Nephron progenitor cell (in vitro differentiated cells): ENCODE measurements at regions not wholly inside any gene's neighbourhood (a gene's known extent, or its start where the extent isn't known, plus 50 kb on each side); places are given as distances from the start of the nearest gene placed in this dataset.

Experiments used
- DNase-seq: peaks from one replicate; pipeline ENCODE4 v3.0.0; 2021
- H3K27ac Mint-ChIP-seq: 2 replicates; pipeline ENCODE4 v1.8.0; 2021; ENCODE audit warnings: mild to moderate bottlenecking, moderate library complexity, mixed read lengths
- H3K27me3 Mint-ChIP-seq: 2 replicates; pipeline ENCODE4 v1.8.0; 2021; ENCODE audit warnings: mild to moderate bottlenecking, low read depth, mixed read lengths; ENCODE audit not compliant: poor library complexity
- H3K36me3 Mint-ChIP-seq: 2 replicates; pipeline ENCODE4 v1.8.0; 2021; ENCODE audit warnings: low read depth, mixed read lengths
- H3K4me1 Mint-ChIP-seq: 2 replicates; pipeline ENCODE4 v1.8.0; 2021; ENCODE audit warnings: mixed read lengths
- H3K4me3 Mint-ChIP-seq: 2 replicates; pipeline ENCODE4 v1.8.0; 2021; ENCODE audit warnings: mild to moderate bottlenecking, moderate library complexity, mixed read lengths
- H3K9me3 Mint-ChIP-seq: 2 replicates; pipeline ENCODE4 v1.8.0; 2021; ENCODE audit warnings: mild to moderate bottlenecking, moderate library complexity, mixed read lengths
- TF ChIP-seq, protein P1 (sequence below): fragments of 200-600 bp; sonication (generic); IDR thresholded peaks from 2 replicates; pipeline ENCODE4 v1.5.0; 2021; ENCODE audit warnings: antibody characterized with exemption

DNA sequence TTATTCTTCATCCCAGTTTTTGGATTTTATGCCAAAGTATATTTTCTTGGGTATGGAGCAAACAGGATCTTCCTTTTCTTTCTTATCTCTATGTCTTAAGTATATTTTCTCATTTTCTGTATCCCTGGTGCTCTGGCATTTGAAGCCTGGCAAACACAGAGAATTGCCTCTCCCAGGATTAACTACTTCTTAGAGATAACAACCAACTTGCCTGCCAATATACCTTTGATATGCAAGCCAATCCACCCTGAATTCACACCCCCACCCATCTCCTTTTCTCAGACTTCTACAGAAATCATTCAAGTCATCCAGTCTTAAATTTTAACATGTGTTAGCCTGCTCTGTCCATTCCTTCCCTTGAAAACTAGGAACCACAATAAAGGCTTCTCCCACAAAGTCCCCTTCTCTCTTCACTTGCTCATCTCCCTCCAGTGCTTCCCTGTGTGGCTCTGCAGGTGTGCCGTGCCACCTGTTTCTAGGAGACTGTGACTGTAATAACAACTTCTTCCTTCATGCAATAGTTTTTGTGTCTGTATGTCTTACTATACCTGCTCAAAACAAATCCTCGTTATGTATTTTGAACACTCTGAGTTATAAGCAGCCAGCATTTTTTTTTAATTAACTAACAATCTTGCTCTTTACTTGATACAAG lies 649.7 kb upstream of the RIOK2 start:
- Mint-ChIP-seq H3K27me3 (peaks cover 6% of the 10 kb centered on the region), H3K9me3 (no peaks in the 10 kb centered on the region), H3K4me3 (no peak overlapping the region), H3K27ac (no peak overlapping the region), H3K4me1 (no peaks in the 10 kb centered on the region), H3K36me3 (no peaks in the 10 kb centered on the region)
- TF ChIP-seq, protein P1, sequence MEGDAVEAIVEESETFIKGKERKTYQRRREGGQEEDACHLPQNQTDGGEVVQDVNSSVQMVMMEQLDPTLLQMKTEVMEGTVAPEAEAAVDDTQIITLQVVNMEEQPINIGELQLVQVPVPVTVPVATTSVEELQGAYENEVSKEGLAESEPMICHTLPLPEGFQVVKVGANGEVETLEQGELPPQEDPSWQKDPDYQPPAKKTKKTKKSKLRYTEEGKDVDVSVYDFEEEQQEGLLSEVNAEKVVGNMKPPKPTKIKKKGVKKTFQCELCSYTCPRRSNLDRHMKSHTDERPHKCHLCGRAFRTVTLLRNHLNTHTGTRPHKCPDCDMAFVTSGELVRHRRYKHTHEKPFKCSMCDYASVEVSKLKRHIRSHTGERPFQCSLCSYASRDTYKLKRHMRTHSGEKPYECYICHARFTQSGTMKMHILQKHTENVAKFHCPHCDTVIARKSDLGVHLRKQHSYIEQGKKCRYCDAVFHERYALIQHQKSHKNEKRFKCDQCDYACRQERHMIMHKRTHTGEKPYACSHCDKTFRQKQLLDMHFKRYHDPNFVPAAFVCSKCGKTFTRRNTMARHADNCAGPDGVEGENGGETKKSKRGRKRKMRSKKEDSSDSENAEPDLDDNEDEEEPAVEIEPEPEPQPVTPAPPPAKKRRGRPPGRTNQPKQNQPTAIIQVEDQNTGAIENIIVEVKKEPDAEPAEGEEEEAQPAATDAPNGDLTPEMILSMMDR, result no peak
- no peak for DNase-seq

DNA sequence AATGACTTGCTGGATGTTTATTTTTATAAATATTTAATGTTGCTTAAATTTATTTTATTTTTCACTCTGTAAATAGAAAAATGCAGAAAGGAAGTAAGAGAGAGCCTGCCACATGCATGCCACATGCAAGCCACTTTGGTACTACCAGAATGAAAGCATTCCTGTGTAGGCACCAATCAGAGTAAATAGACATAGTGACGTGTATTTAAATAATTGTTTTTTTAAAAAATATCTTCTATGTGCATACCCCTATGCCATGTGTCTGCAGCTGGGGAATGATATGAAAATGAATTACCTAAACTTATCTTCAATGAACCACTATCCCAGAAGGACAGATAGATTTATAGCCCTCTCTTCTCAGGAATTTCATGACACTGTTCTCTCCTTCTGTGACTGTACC lies 651.5 kb upstream of the RIOK2 start:
- Mint-ChIP-seq H3K4me1 (no peaks in the 10 kb centered on the region), H3K27ac (no peak overlapping the region), H3K27me3 (peaks cover 6% of the 10 kb centered on the region), H3K4me3 (no peak overlapping the region), H3K9me3 (no peaks in the 10 kb centered on the region), H3K36me3 (no peaks in the 10 kb centered on the region)
- TF ChIP-seq, protein P1, result no peak
- no peak for DNase-seq

DNA sequence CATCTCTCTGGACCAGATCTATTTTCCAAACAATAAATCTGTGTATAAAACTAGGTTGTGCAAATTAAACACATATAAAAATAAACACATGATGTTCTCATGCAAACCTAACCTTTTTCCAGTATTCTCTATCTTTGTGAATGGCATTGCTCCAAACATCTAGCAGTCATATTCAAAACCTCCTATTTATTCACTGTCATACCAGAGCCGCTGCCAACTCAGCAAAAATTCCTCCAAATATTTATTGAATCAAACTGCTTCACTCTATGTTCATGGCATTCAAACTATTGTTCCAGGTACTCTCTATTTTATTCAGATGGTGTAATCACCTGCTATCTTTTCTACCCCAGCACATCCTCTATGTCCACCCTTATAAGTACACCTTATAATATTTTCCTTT lies 652.1 kb upstream of the RIOK2 start:
- no peaks in the 10 kb centered on the region for H3K9me3 Mint-ChIP-seq
- DNase-seq, result no peak
- no peaks in the 10 kb centered on the region for H3K4me1 Mint-ChIP-seq
- TF ChIP-seq, protein P1, result no peak
- no peak overlapping the region for H3K27ac Mint-ChIP-seq
- peaks cover 6% of the 10 kb centered on the region for H3K27me3 Mint-ChIP-seq
- H3K36me3 Mint-ChIP-seq, result no peaks in the 10 kb centered on the region
- H3K4me3 Mint-ChIP-seq, result no peak overlapping the region

DNA sequence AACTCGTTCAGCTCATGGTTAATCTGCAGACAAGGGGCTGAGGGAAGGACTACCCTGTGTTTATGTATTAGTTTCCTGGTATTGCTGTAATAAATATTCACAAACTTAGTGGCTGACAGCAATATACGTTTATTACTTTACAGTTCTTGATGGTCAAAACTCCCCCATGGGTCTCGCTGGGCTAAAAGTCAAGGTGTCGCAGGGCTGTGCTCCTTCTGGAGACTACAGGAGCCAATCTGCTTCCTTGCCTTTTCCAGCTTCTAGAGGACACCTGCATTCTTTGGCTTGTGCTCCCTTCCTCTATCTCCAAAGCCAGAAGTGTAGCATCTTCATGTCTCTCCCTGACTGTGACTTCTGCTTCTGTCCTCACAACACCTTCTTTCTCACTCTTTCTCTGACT lies 653.8 kb upstream of the RIOK2 start:
- Mint-ChIP-seq H3K27me3 (peaks cover 6% of the 10 kb centered on the region), H3K9me3 (no peaks in the 10 kb centered on the region), H3K4me1 (no peaks in the 10 kb centered on the region), H3K4me3 (no peak overlapping the region), H3K36me3 (no peaks in the 10 kb centered on the region), H3K27ac (no peak overlapping the region)
- TF ChIP-seq, protein P1, result no peak
- no peak for DNase-seq

DNA sequence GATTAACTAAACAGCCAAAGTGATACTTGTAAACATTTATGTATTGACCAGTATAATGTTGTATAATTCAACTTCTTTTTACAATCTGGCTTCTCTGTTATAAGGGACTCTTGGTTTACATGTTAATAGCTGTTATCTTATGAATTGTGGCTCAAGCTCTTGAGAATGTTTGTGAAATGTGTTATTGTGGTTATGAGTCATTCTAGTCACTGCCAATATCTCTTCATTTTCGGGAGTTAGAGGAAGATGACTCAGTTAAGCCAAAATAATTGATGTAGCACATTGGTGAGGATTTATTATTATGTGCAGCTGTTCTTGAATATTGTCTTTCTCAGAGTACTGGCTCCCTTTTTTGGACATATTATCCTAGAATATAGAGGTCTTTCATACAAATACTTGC lies 655.2 kb upstream of the RIOK2 start:
- no peak overlapping the region for H3K27ac Mint-ChIP-seq
- H3K4me3 Mint-ChIP-seq, result no peak overlapping the region
- TF ChIP-seq, protein P1, result no peak
- no peaks in the 10 kb centered on the region for H3K9me3 Mint-ChIP-seq
- no peak for DNase-seq
- no peaks in the 10 kb centered on the region for H3K4me1 Mint-ChIP-seq
- no peaks in the 10 kb centered on the region for H3K36me3 Mint-ChIP-seq
- H3K27me3 Mint-ChIP-seq, result no peaks in the 10 kb centered on the region

DNA sequence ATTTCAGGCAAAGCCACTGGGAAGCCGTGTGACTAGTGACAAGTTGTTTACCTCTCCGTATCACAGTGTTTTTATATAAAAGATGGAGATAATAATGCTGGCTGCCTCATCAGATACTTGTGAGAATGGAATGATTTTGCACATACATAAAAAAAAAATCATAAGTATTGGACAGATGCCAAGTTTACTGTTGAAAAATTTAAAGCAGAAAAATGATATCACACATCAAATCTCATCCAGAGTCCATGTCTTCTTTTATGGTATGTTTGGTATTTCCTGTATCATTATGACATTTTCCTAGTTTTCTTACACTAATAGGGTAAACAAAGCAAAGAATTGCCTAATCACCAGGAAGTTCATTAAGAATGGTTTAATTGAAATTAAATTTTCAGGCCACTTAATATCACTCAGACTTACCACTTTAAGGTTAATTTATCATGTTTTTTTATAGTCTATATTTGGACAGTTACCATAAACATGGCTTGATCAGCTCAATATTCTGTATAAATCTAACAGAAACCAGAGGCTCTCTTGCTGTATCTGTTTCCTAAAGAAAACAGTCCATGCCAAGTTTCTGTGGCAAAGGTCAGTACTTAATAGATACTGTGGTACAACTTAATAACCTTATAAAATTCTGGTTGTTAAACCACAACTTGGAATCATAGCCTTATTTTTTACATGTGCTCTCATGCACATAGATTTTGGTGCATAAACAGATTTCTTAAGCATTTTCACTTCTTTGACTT lies 656.5 kb upstream of the RIOK2 start:
- no peak overlapping the region for H3K27ac Mint-ChIP-seq
- TF ChIP-seq, protein P1, result no peak
- no peaks in the 10 kb centered on the region for H3K4me1 Mint-ChIP-seq

More for the DNA sequence above, 656.5 kb upstream of the RIOK2 start:
- H3K9me3 Mint-ChIP-seq, result no peaks in the 10 kb centered on the region
- H3K36me3 Mint-ChIP-seq, result no peaks in the 10 kb centered on the region
- no peaks in the 10 kb centered on the region for H3K27me3 Mint-ChIP-seq
- no peak overlapping the region for H3K4me3 Mint-ChIP-seq
- DNase-seq, result no peak
